ENCODE measurements at regions not wholly inside any gene's neighbourhood (a gene's known extent, or its start where the extent isn't known, plus 50 kb on each side); places are given as distances from the start of the nearest gene placed in this dataset.

- TF ChIP-seq CTCF (IDR thresholded peaks at IDR 0.05; ENCODE audit: extremely low read depth, missing control alignments), result no peak
- no peak for DNase-seq (ENCODE audit: low spot score)
Measured at GRCh38 chr22:34993548-34993947, 72.4 kb upstream of the ISX start.

- no peak for DNase-seq (ENCODE audit: low spot score)
- no peak for TF ChIP-seq CTCF (IDR thresholded peaks at IDR 0.05; ENCODE audit: extremely low read depth, missing control alignments)
Measured at GRCh38 chr22:34997633-34998299, 68.2 kb upstream of the ISX start.

GRCh38 chr22:34998921-34999320 is 67.0 kb upstream of the ISX start:
- TF ChIP-seq CTCF (IDR thresholded peaks at IDR 0.05; ENCODE audit: extremely low read depth, missing control alignments), result no peak
- DNase-seq (ENCODE audit: low spot score), result no peak

- no peak for DNase-seq (ENCODE audit: low spot score)
- no peak for TF ChIP-seq CTCF (IDR thresholded peaks at IDR 0.05; ENCODE audit: extremely low read depth, missing control alignments)
Measured at GRCh38 chr22:35008213-35008612, 57.7 kb upstream of the ISX start.

GRCh38 chr22:35010543-35010942 is 55.4 kb upstream of the ISX start:
- TF ChIP-seq CTCF (IDR thresholded peaks at IDR 0.05; ENCODE audit: extremely low read depth, missing control alignments), result no peak
- DNase-seq (ENCODE audit: low spot score), result no peak

GRCh38 chr22:35014812-35015211 is 51.1 kb upstream of the ISX start:
- TF ChIP-seq CTCF (IDR thresholded peaks at IDR 0.05; ENCODE audit: extremely low read depth, missing control alignments), result no peak
- no peak for DNase-seq (ENCODE audit: low spot score)

Data from GM20000 (cell line).